ENCODE measurements at regions not wholly inside any gene's neighbourhood (a gene's known extent, or its start where the extent isn't known, plus 50 kb on each side); places are given as distances from the start of the nearest gene placed in this dataset.

DNA sequence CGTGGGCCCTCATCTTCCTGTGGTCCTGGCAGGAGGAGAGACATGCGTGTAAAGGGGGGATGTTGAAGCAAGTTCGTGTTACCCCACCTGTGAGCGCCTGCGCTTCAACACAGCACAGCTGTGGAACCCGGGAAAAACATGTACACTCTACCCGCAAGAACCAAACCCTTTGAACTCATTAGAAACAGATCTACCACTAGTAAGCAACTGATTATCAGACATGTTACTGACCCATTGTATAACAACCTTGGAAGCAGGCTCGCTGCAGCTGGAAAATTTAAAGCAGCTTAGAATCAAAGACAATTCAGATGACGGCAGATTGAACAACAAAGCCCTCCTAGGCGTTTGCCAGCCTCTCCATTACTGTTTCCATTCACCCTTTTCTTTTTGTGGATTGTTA is 771.7 kb upstream of the SALL3 start:
- H3K4me3 ChIP-seq (ENCODE audit: low read length), result no peak overlapping the region

DNA sequence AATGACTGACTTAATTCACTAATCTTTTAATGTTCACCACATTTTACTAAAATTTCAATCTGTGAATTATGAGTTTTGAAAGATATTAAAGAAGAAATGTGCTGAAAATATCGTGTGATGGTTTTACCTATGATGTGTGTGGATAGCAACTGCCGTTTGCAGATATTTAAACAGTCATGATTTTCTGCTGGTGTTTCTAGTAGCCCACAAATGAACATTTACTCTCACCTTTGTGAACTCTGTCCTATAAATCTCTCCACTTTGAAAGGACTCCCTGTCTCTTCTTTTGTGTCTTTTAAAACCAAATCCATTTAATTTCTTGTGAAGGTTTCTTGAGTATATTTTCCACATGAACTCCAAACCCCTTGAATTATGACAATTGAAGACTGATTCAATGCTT is 771.2 kb upstream of the SALL3 start:
- Histone ChIP-seq H3K36me3 (replicated peaks; ENCODE audit: low read depth, low read length) (no peaks in the 10 kb centered on the region), H3K4me1 (ENCODE audit: low read length) (no peaks in the 10 kb centered on the region), H4K20me1 (ENCODE audit: insufficient read depth, low read length) (no peaks in the 10 kb centered on the region), H2AFZ (ENCODE audit: low read depth, low read length) (no peak overlapping the region), H3K4me3 (ENCODE audit: low read length) (no peak overlapping the region), H3K9me3 (ENCODE audit: insufficient read depth, low read length) (no peaks in the 10 kb centered on the region), H3K79me2 (ENCODE audit: low read length) (no peaks in the 10 kb centered on the region), H3K27ac (ENCODE audit: low read length) (no peak overlapping the region), H3K4me2 (ENCODE audit: low read length) (no peak overlapping the region), H3K9ac (ENCODE audit: low read length) (no peak overlapping the region), H3K27me3 (ENCODE audit: low read depth, low read length) (no peaks in the 10 kb centered on the region)
- no peak for TF ChIP-seq EZH2phosphoT487 (IDR thresholded peaks at IDR 0.05; ENCODE audit: low read depth)
- TF ChIP-seq, protein P1, sequence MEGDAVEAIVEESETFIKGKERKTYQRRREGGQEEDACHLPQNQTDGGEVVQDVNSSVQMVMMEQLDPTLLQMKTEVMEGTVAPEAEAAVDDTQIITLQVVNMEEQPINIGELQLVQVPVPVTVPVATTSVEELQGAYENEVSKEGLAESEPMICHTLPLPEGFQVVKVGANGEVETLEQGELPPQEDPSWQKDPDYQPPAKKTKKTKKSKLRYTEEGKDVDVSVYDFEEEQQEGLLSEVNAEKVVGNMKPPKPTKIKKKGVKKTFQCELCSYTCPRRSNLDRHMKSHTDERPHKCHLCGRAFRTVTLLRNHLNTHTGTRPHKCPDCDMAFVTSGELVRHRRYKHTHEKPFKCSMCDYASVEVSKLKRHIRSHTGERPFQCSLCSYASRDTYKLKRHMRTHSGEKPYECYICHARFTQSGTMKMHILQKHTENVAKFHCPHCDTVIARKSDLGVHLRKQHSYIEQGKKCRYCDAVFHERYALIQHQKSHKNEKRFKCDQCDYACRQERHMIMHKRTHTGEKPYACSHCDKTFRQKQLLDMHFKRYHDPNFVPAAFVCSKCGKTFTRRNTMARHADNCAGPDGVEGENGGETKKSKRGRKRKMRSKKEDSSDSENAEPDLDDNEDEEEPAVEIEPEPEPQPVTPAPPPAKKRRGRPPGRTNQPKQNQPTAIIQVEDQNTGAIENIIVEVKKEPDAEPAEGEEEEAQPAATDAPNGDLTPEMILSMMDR (IDR thresholded peaks at IDR 0.05; ENCODE audit: low read depth, low read length), result no peak

More for the DNA sequence above, 771.7 kb upstream of the SALL3 start:
- no peaks in the 10 kb centered on the region for H3K27me3 ChIP-seq (ENCODE audit: low read depth, low read length)
- TF ChIP-seq, protein P1 (IDR thresholded peaks at IDR 0.05; ENCODE audit: low read depth, low read length), result no peak
- TF ChIP-seq EZH2phosphoT487 (IDR thresholded peaks at IDR 0.05; ENCODE audit: low read depth), result no peak
- H3K36me3 ChIP-seq (replicated peaks; ENCODE audit: low read depth, low read length), result no peaks in the 10 kb centered on the region
- no peaks in the 10 kb centered on the region for H3K9me3 ChIP-seq (ENCODE audit: insufficient read depth, low read length)
- H4K20me1 ChIP-seq (ENCODE audit: insufficient read depth, low read length), result no peaks in the 10 kb centered on the region
- no peak overlapping the region for H2AFZ ChIP-seq (ENCODE audit: low read depth, low read length)
- no peaks in the 10 kb centered on the region for H3K79me2 ChIP-seq (ENCODE audit: low read length)
- H3K4me1 ChIP-seq (ENCODE audit: low read length), result no peaks in the 10 kb centered on the region
- no peak overlapping the region for H3K27ac ChIP-seq (ENCODE audit: low read length)
- no peak overlapping the region for H3K9ac ChIP-seq (ENCODE audit: low read length)
- no peak overlapping the region for H3K4me2 ChIP-seq (ENCODE audit: low read length)

DNA sequence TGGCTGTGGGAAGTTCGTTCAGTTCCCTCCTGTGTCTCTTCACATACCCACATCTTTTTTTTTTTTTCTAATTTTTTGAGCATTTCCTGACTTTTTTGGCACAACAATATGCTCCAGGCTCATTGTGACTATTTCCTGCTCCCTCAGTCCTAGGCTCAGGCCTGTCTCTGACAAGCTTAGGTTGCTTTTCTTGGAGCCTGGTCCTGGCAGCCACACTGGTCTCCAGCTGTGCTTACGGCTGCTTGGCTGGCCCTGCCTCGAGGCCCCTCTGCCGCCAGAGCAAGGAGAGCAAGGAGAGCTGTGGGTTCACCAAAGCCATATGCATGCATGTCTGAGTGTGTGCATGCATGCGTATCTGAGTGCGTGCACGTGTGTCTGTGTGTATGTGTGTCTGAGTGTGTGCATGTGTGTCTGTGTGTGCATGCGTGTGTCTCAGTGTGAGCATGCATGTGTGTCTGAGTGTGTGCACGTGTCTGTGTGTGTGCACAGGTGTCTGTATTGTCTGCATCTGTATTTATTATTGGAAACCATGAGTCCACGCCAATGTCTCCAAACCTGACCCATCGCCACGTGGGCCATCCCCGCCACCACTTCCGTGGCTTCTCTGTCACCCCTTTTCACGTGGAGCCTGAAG is 766.1 kb upstream of the SALL3 start:
- H4K20me1 ChIP-seq (ENCODE audit: insufficient read depth, low read length), result no peaks in the 10 kb centered on the region
- H3K4me2 ChIP-seq (ENCODE audit: low read length), result no peak overlapping the region
- no peak overlapping the region for H3K27ac ChIP-seq (ENCODE audit: low read length)
- no peaks in the 10 kb centered on the region; the same call in 1 of the 2 replicates for H3K9me3 ChIP-seq (ENCODE audit: insufficient read depth, low read length)
- no peaks in the 10 kb centered on the region for H3K27me3 ChIP-seq (ENCODE audit: low read depth, low read length)
- no peaks in the 10 kb centered on the region for H3K4me1 ChIP-seq (ENCODE audit: low read length)
- no peaks in the 10 kb centered on the region for H3K36me3 ChIP-seq (replicated peaks; ENCODE audit: low read depth, low read length)
- H2AFZ ChIP-seq (ENCODE audit: low read depth, low read length), result no peak overlapping the region
- no peaks in the 10 kb centered on the region for H3K79me2 ChIP-seq (ENCODE audit: low read length)
- H3K4me3 ChIP-seq (ENCODE audit: low read length), result no peak overlapping the region
- no peak for TF ChIP-seq EZH2phosphoT487 (IDR thresholded peaks at IDR 0.05; ENCODE audit: low read depth)
- TF ChIP-seq, protein P1 (IDR thresholded peaks at IDR 0.05; ENCODE audit: low read depth, low read length), result no peak
- H3K9ac ChIP-seq (ENCODE audit: low read length), result no peak overlapping the region

DNA sequence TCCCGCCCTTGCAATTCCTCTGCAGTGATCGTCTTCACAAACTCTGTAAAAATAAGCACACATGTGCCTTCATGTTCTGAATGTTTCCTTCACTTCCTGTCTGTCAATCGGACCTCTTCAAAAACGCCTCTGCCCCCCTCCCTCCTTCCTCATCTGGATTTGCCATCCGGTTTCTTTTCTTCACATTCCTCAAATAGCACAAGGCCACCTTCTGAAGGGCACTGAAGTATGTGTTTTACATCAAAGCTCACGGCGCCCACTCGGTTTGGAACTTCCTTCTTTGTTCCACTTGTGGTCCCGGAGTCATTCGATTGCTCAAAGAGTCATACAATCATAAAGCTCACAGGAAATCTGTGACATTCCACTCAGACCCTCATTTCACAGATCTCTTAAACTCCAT is 758.1 kb upstream of the SALL3 start:
- H3K36me3 ChIP-seq (replicated peaks; ENCODE audit: low read depth, low read length), result no peaks in the 10 kb centered on the region
- H3K4me2 ChIP-seq (ENCODE audit: low read length), result no peak overlapping the region
- no peaks in the 10 kb centered on the region for H4K20me1 ChIP-seq (ENCODE audit: insufficient read depth, low read length)
- no peak overlapping the region for H2AFZ ChIP-seq (ENCODE audit: low read depth, low read length)
- no peaks in the 10 kb centered on the region for H3K9me3 ChIP-seq (ENCODE audit: insufficient read depth, low read length)
- H3K4me1 ChIP-seq (ENCODE audit: low read length), result no peaks in the 10 kb centered on the region
- TF ChIP-seq, protein P1 (IDR thresholded peaks at IDR 0.05; ENCODE audit: low read depth, low read length), result no peak
- TF ChIP-seq EZH2phosphoT487 (IDR thresholded peaks at IDR 0.05; ENCODE audit: low read depth), result no peak
- H3K9ac ChIP-seq (ENCODE audit: low read length), result no peak overlapping the region
- no peak overlapping the region for H3K4me3 ChIP-seq (ENCODE audit: low read length)
- H3K27ac ChIP-seq (ENCODE audit: low read length), result no peak overlapping the region
- no peaks in the 10 kb centered on the region for H3K27me3 ChIP-seq (ENCODE audit: low read depth, low read length)
- H3K79me2 ChIP-seq (ENCODE audit: low read length), result no peaks in the 10 kb centered on the region
